Gastroesophageal sphincter (tissue), 4 donors: ENCODE measurements at regions not wholly inside any gene's neighbourhood (a gene's known extent, or its start where the extent isn't known, plus 50 kb on each side); places are given as distances from the start of the nearest gene placed in this dataset.

Experiments used
- ATAC-seq: fragments of 150-250 bp; one replicate; pipeline ENCODE4 v1.9.1; 2016; ENCODE audit warnings: mild to moderate bottlenecking, moderate library complexity
- H3K27ac ChIP-seq, 4 donors: fragments of 200-600 bp; sonication (generic) in 3 of 4; 1 replicate in 3 of 4; 2 replicates in 1 of 4; pipeline ENCODE4 v1.5.1; 2016 to 2019
- H3K27me3 ChIP-seq: fragments of 200-600 bp; sonication (generic); one replicate; pipeline ENCODE4 v1.5.1; 2019
- H3K36me3 ChIP-seq, 2 donors: fragments of 200-600 bp; sonication (generic); one replicate each; pipeline ENCODE4 v1.5.1; 2019; ENCODE audit warnings: control low read depth in 1 of 2
- H3K4me1 ChIP-seq, 3 donors: fragments of 200-600 bp; sonication (generic); 1 replicate in 2 of 3; 2 replicates in 1 of 3; pipeline ENCODE4 v1.5.1; 2016 to 2019; ENCODE audit warnings: control low read depth in 2 of 3
- H3K4me3 ChIP-seq, 2 donors: fragments of 200-600 bp; sonication (generic); one replicate each; pipeline ENCODE4 v1.5.1; 2019; ENCODE audit warnings: mild to moderate bottlenecking in 1 of 2, moderate library complexity in 1 of 2
- H3K9me3 ChIP-seq, 3 donors: fragments of 200-600 bp; sonication (generic); one replicate each; pipeline ENCODE4 v1.5.1; 2017 to 2019; ENCODE audit warnings: control low read depth in 2 of 3
- CTCF ChIP-seq, 4 experiments: fragments of 200-600 bp in 2 of 4; fragments of 450-650 bp in 2 of 4; sonication (generic) in 1 of 4; IDR thresholded peaks; one replicate each; pipeline ENCODE4 v1.5.1; 2017 to 2019; ENCODE audit warnings: antibody characterized with exemption in 4 of 4, mild to moderate bottlenecking in 2 of 4, moderate library complexity in 2 of 4
- EP300 ChIP-seq: sonication (generic); formaldehyde crosslinking; IDR thresholded peaks from one replicate; pipeline ENCODE4 v1.6.1; 2017; ENCODE audit warnings: antibody characterized with exemption, mild to moderate bottlenecking
- POLR2A ChIP-seq, 2 donors: fragments of 450-650 bp; IDR thresholded peaks; one replicate each; pipeline ENCODE4 v1.6.1; 2017; ENCODE audit warnings: antibody characterized with exemption in 2 of 2, mild to moderate bottlenecking in 2 of 2, moderate library complexity in 1 of 2
- POLR2AphosphoS5 ChIP-seq: sonication (generic); formaldehyde crosslinking; IDR thresholded peaks from one replicate; pipeline ENCODE4 v1.6.1; 2017; ENCODE audit warnings: antibody characterized with exemption
- WGBS, 2 donors: methylation state at CpG; one replicate each; pipeline ENCODE4 v1.1.5; 2018; ENCODE audit warnings: low coverage in 1 of 2; 5-methylcytosine and 5-hydroxymethylcytosine counted together

GRCh38 chr21:16707274-16707673 is 805.6 kb upstream of the CXADR start:
- no peaks in the 10 kb centered on the region for H3K27me3 ChIP-seq
- 60 to 76% methylated on average over 2 of the region's 2 CpGs for WGBS, 2 donors
- H3K9me3 ChIP-seq = no peaks in the 10 kb centered on the region
- no peak overlapping the region for H3K4me3 ChIP-seq
- no peak overlapping the region for H3K27ac ChIP-seq
- no peaks in the 10 kb centered on the region for H3K36me3 ChIP-seq
- TF ChIP-seq POLR2A (IDR thresholded peaks at IDR 0.05) = no peak
- TF ChIP-seq POLR2AphosphoS5 = no peak
- no peak for TF ChIP-seq EP300
- no peak for TF ChIP-seq CTCF (IDR thresholded peaks at IDR 0.05)
- peaks cover 0 to 18% (median 0%) of the 10 kb centered on the region in 3 donors for H3K4me1 ChIP-seq
- ATAC-seq = no peak

GRCh38 chr21:16708101-16708835 is 804.6 kb upstream of the CXADR start:
- H3K9me3 ChIP-seq = no peaks in the 10 kb centered on the region
- H3K27ac ChIP-seq = peak overlapping the region in 1 of 4 donors; percentile 40
- H3K4me3 ChIP-seq = no peak overlapping the region
- no peaks in the 10 kb centered on the region for H3K36me3 ChIP-seq
- no peak for TF ChIP-seq CTCF (IDR thresholded peaks at IDR 0.05)
- no peak for TF ChIP-seq POLR2A (IDR thresholded peaks at IDR 0.05)
- no peak for TF ChIP-seq EP300
- no peak for TF ChIP-seq POLR2AphosphoS5
- no peaks in the 10 kb centered on the region for H3K27me3 ChIP-seq
- 24 to 33% methylated on average over 2 of the region's 2 CpGs for WGBS, 2 donors
- ATAC-seq = peak; percentile 46
- peaks cover 0 to 18% (median 0%) of the 10 kb centered on the region in 3 donors for H3K4me1 ChIP-seq

GRCh38 chr21:16709866-16710550 is 802.8 kb upstream of the CXADR start:
- Histone ChIP-seq H3K36me3 (no peaks in the 10 kb centered on the region), H3K27ac (peak overlapping the region in 1 of 4 donors; percentile 11), H3K4me3 (no peak overlapping the region), H3K9me3 (no peaks in the 10 kb centered on the region), H3K27me3 (no peaks in the 10 kb centered on the region), H3K4me1 (peaks cover 0 to 18% (median 0%) of the 10 kb centered on the region in 3 donors)
- WGBS, 2 donors = 24 to 47% methylated on average over 5 of the region's 5 CpGs
- ATAC-seq = no peak
- no peak for TF ChIP-seq EP300
- no peak for TF ChIP-seq POLR2A (IDR thresholded peaks at IDR 0.05)
- no peak for TF ChIP-seq POLR2AphosphoS5
- no peak for TF ChIP-seq CTCF (IDR thresholded peaks at IDR 0.05)

GRCh38 chr21:16711757-16712156 is 801.1 kb upstream of the CXADR start:
- ATAC-seq = no peak
- Histone ChIP-seq H3K9me3 (no peaks in the 10 kb centered on the region), H3K4me1 (peaks cover 0 to 18% (median 0%) of the 10 kb centered on the region in 3 donors), H3K27ac (no peak overlapping the region), H3K36me3 (no peaks in the 10 kb centered on the region), H3K27me3 (no peaks in the 10 kb centered on the region), H3K4me3 (no peak overlapping the region)
- WGBS, 2 donors = 74 to 78% methylated on average over 2 of the region's 2 CpGs
- TF ChIP-seq CTCF (IDR thresholded peaks at IDR 0.05) (no peak), POLR2AphosphoS5 (no peak), POLR2A (IDR thresholded peaks at IDR 0.05) (no peak), EP300 (no peak)
